ENCODE measurements at regions not wholly inside any gene's neighbourhood (a gene's known extent, or its start where the extent isn't known, plus 50 kb on each side); places are given as distances from the start of the nearest gene placed in this dataset.

GRCh38 chr11:69914286-69915150, 95.3 kb upstream of the FGF3 start:
- in situ Hi-C loops (cut with HindIII; ENCODE audit: extremely low pct_ligation_motif_present, low pct_unique_long_range_greater_than_20kb) (loop anchor here (5.0 kb wide), 1 partner anchor 278 kb away; no protein-coding TSS in a partner anchor), intact Hi-C loops (cut with micrococcal nuclease; ENCODE audit: unreplicated experiment) (loop anchor here (1.0 kb wide), 1 partner anchor 277 kb away; no protein-coding TSS in a partner anchor)
- POLR2A ChIA-PET: no interaction called here
- 0 out of 2 replicates have a peak, but pooled peaks cover 3% of the 10 kb centered on the region for H4K20me1 ChIP-seq (ENCODE audit: insufficient read depth, low read length)
- DNase-seq (ENCODE audit: low spot score) (no peak), ATAC-seq (no peak), FAIRE-seq (no peak)
- H3K4me3 ChIP-seq (replicated peaks in 1 of 3; ENCODE audit: insufficient read depth in 1 of 3, low read depth in 2 of 3, low read length in 3 of 3): no peak overlapping the region
- no peaks in the 10 kb centered on the region for H3K79me2 ChIP-seq (ENCODE audit: insufficient read depth, low read length)
- H3K9ac ChIP-seq (ENCODE audit: insufficient read depth, low read depth, low read length): no peak overlapping the region
- 30% methylated on average over 2 of the region's 18 CpGs for WGBS (ENCODE audit: low lambda C conversion rate)
- CTCF ChIA-PET (ENCODE audit: low intra/inter-chr PET ratio, low total read pairs): interaction anchor here (0.8 to 2.2 kb wide), 4 partner anchors 168 to 282 kb away, joined by 4 to 11 read pairs (median 6); no protein-coding TSS in a partner anchor
- H3K4me2 ChIP-seq (ENCODE audit: low read depth, low read length): no peak overlapping the region
- peaks cover 1 to 17% of the 10 kb centered on the region in 2 experiments; a peak in 4 of 5 replicates for H3K27me3 ChIP-seq (ENCODE audit: control insufficient read depth in 1 of 2, insufficient read depth in 2 of 2, low read length in 2 of 2)
- no TSS peak for BruUV-seq (replicated peaks)
- no peaks in the 10 kb centered on the region for H3K36me3 ChIP-seq (replicated peaks in 1 of 2; ENCODE audit: control insufficient read depth in 1 of 2, insufficient read depth in 2 of 2, low read length in 2 of 2)
- no peaks in the 10 kb centered on the region for H3K4me1 ChIP-seq (ENCODE audit: insufficient read depth, low read length)
- H2AFZ ChIP-seq (ENCODE audit: low read length): no peak overlapping the region
- H3K27ac ChIP-seq (ENCODE audit: extremely low read length, insufficient read depth, low read length): no peak overlapping the region
- no peaks in the 10 kb centered on the region for H3K9me3 ChIP-seq (ENCODE audit: low read length)
- TF ChIP-seq ZNF512B (CRISPR knock-in tag; IDR thresholded peaks at IDR 0.05; ENCODE audit: borderline replicate concordance) (no peak), GTF2F1 (IDR thresholded peaks at IDR 0.05; ENCODE audit: low read length) (no peak), PAXIP1 (CRISPR knock-in tag; conservative IDR thresholded peaks at IDR 0.05) (no peak), ZSCAN25 (CRISPR knock-in tag; IDR thresholded peaks at IDR 0.05) (no peak), SOX6 (IDR thresholded peaks at IDR 0.05) (no peak), SOX6 (CRISPR knock-in tag; IDR thresholded peaks at IDR 0.05) (no peak), KLF16 (CRISPR knock-in tag; IDR thresholded peaks at IDR 0.05) (no peak), RBAK (CRISPR knock-in tag; IDR thresholded peaks at IDR 0.05) (no peak), ZNF343 (CRISPR knock-in tag; IDR thresholded peaks at IDR 0.05) (no peak)
- TF ChIP-seq, protein P1, sequence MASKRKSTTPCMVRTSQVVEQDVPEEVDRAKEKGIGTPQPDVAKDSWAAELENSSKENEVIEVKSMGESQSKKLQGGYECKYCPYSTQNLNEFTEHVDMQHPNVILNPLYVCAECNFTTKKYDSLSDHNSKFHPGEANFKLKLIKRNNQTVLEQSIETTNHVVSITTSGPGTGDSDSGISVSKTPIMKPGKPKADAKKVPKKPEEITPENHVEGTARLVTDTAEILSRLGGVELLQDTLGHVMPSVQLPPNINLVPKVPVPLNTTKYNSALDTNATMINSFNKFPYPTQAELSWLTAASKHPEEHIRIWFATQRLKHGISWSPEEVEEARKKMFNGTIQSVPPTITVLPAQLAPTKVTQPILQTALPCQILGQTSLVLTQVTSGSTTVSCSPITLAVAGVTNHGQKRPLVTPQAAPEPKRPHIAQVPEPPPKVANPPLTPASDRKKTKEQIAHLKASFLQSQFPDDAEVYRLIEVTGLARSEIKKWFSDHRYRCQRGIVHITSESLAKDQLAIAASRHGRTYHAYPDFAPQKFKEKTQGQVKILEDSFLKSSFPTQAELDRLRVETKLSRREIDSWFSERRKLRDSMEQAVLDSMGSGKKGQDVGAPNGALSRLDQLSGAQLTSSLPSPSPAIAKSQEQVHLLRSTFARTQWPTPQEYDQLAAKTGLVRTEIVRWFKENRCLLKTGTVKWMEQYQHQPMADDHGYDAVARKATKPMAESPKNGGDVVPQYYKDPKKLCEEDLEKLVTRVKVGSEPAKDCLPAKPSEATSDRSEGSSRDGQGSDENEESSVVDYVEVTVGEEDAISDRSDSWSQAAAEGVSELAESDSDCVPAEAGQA (IDR thresholded peaks at IDR 0.05; ENCODE audit: low read depth): no peak
- TF ChIP-seq, protein P1 (CRISPR knock-in tag; IDR thresholded peaks at IDR 0.05; ENCODE audit: borderline replicate concordance): no peak

Data from HepG2 (cell line).